AG10803 (cell line): ENCODE measurements at regions not wholly inside any gene's neighbourhood (a gene's known extent, or its start where the extent isn't known, plus 50 kb on each side); places are given as distances from the start of the nearest gene placed in this dataset.
"Not testable (repeated sequence)": the region's sequence is repeated elsewhere in the genome, so short reads cannot be mapped to it uniquely, and the experiment has no call there.

Experiments
- DNase-seq: peaks from one replicate; pipeline ENCODE4 v3.0.0; 2010; ENCODE audit warnings: low read depth
- H3K4me3 ChIP-seq: 2 replicates; pipeline ENCODE4 v1.5.1; 2011; ENCODE audit warnings: mild to moderate bottlenecking, low read length, control low read depth
- TF ChIP-seq, protein P1 (sequence below): conservative IDR thresholded peaks from 2 replicates; pipeline ENCODE4 v1.5.1; 2011; ENCODE audit warnings: mild to moderate bottlenecking, low read length, control low read depth, inconsistent platforms

DNA sequence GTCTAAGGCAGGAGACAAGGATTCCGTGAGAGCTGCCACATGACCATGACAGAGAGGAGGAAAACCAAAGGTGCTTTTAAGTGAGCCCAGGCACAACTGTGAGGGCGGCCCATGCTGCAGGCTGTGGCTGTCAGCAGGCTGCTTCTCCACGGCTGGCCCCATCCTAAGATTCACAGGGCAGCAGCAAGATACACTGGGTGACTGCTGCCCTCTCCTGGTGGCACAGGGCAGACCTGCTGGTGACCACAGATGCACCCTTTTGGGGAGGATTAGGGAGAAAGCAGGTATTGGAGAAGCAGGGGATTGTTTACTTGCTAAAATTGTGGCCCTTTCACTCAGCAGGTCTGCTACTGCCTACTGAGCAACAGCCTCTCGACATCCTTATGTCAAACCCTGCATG is 125.4 kb upstream of the ALDH3B2 start:
- not testable (repeated sequence) for H3K4me3 ChIP-seq, DNase-seq
- TF ChIP-seq, protein P1, sequence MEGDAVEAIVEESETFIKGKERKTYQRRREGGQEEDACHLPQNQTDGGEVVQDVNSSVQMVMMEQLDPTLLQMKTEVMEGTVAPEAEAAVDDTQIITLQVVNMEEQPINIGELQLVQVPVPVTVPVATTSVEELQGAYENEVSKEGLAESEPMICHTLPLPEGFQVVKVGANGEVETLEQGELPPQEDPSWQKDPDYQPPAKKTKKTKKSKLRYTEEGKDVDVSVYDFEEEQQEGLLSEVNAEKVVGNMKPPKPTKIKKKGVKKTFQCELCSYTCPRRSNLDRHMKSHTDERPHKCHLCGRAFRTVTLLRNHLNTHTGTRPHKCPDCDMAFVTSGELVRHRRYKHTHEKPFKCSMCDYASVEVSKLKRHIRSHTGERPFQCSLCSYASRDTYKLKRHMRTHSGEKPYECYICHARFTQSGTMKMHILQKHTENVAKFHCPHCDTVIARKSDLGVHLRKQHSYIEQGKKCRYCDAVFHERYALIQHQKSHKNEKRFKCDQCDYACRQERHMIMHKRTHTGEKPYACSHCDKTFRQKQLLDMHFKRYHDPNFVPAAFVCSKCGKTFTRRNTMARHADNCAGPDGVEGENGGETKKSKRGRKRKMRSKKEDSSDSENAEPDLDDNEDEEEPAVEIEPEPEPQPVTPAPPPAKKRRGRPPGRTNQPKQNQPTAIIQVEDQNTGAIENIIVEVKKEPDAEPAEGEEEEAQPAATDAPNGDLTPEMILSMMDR, result peak; percentile 34

- DNase-seq, result peak; percentile 3
- H3K4me3 ChIP-seq, result not testable (repeated sequence)
Measured at GRCh38 chr11:67797726-67798521, 123.5 kb upstream of the ALDH3B2 start.

DNA sequence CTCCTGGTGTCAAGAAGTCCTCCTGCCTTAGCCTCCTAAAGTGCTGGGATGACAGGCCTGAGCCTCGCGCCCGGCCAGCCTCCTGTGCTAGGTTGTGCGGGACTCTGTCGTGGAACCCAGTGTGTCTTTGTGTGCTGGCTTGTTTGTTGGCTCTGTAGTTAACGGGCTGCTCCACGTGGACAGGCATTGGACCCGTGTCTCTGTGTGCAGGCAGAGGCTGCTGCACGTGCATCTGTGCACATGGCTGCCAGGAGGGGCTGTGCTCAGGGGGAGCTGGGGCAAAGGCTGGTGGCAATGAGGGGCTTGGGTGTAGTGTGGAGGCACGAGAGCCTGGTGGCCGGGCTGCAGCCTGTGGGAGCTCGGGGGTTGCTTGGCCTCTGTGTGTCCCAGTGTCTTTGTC is 121.3 kb upstream of the ALDH3B2 start:
- no peak overlapping the region for H3K4me3 ChIP-seq
- DNase-seq, result no peak
- TF ChIP-seq, protein P1, result no peak

DNA sequence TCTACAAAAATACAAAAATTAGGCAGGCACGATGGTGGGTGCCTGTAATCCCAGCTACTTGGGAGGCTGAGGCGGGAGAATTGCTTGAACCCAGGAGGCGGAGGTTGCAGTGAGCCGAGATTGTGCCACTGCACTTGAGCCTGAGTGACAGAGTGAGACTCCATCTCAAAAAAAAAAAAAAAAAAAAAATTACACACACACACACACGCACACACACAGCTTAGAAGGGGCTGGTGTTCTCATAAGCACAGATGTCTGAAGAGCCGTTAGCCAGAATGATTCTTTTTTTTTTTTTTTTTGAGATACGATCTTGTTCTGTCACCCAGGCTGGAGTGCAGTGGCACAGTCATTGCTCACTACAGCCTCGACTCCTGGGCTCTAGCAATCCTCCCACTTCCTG is 119.3 kb upstream of the ALDH3B2 start:
- DNase-seq, H3K4me3 ChIP-seq: not testable (repeated sequence)

DNA sequence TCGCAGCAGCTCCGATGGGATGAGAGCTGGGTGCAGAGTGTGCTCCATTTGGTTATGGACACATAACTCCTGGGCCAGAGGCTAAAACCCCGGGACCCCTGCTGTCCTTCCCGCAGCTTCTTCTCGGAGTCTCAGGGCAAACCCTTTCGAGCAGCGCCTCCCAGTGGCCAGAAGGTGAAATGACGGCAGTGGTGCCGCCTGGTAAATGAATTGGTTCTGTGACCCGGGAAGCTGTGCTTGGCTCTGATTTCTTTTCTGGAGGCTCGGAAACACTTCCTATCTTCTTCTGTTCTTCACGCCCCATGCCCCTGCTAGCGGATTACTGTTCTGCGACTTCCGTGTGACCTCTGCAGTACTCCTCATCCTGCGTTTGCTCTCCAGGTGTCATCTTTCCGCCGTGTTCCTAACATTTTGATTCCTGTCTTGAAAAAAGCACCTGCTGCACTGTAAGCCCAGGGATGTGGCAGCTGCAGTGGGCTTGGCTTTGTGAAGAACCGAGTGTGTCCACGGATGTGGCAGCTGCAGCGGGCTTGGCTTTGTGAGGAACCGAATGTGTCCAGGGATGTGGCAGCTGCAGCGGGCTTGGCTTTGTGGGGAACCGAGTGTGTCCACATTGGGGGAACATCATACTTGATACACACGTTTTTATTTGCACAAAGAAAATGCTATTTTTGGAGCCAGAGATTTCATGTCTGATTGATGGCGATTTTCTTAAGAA is 118.0 kb upstream of the ALDH3B2 start:
- DNase-seq, H3K4me3 ChIP-seq: not testable (repeated sequence)
- TF ChIP-seq, protein P1, result peak; percentile 39

DNA sequence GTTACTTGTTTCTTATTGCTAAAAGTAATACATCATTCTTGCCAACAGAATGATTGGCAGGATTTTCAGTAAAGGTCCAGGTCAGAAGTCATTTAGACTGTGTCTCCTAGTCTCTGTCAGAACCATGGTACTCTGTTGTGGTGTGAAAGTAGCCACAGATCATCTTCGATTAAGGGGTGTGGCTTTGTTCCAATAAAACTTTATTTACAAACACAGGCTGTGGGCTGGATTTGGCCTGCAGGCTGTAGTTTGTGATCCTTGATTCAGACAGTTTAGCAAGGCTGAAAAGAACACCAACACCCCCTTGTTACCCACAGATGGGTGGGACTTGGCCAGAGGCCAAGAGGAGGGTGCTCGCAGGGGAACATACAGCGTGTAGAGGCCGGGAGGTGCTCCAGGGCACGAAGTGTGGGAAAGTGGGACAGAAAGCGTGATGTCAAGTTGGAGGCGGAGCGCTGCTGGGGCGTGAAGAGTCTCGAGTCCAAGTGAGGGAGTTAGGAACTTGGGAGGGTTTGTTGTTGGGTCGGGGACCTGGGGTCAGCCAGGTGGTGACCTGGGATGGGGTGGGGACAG is 117.3 kb upstream of the ALDH3B2 start:
- not testable (repeated sequence) for H3K4me3 ChIP-seq, DNase-seq

GRCh38 chr11:67788341-67788695 is 113.9 kb upstream of the ALDH3B2 start:
- H3K4me3 ChIP-seq, DNase-seq: not testable (repeated sequence)

- not testable (repeated sequence) for H3K4me3 ChIP-seq, DNase-seq
Measured at GRCh38 chr11:67787681-67788340, 113.4 kb upstream of the ALDH3B2 start.

- not testable (repeated sequence) for DNase-seq, H3K4me3 ChIP-seq
Measured at GRCh38 chr11:67781967-67782366, 107.5 kb upstream of the ALDH3B2 start.

GRCh38 chr11:67781506-67781905 is 107.1 kb upstream of the ALDH3B2 start:
- not testable (repeated sequence) for DNase-seq, H3K4me3 ChIP-seq
